ENCODE measurements at regions not wholly inside any gene's neighbourhood (a gene's known extent, or its start where the extent isn't known, plus 50 kb on each side); places are given as distances from the start of the nearest gene placed in this dataset.
A peak's percentile ranks its signal among the peaks of the same experiment; 100 is the strongest.
"Not testable (repeated sequence)": the region's sequence is repeated elsewhere in the genome, so short reads cannot be mapped to it uniquely, and the experiment has no call there.

GRCh38 chr16:25431472-25431871 is 173.8 kb upstream of the ZKSCAN2 start:
- no peak for DNase-seq

- DNase-seq, result no peak
Observed at GRCh38 chr16:25426829-25427228, 169.2 kb upstream of the ZKSCAN2 start.

- DNase-seq, result no peak
Observed at GRCh38 chr16:25419681-25420080, 162.0 kb upstream of the ZKSCAN2 start.

- DNase-seq, result no peak
Observed at GRCh38 chr16:25419153-25419552, 161.5 kb upstream of the ZKSCAN2 start.

- DNase-seq, result no peak
Observed at GRCh38 chr16:25416002-25416401, 158.4 kb upstream of the ZKSCAN2 start.

GRCh38 chr16:25413975-25414374 is 156.3 kb upstream of the ZKSCAN2 start:
- no peak for DNase-seq

GRCh38 chr16:25413133-25413532 is 155.5 kb upstream of the ZKSCAN2 start:
- DNase-seq, result no peak

GRCh38 chr16:25411396-25412081 is 153.9 kb upstream of the ZKSCAN2 start:
- peak; percentile 70 to 77 for DNase-seq

GRCh38 chr16:25403852-25404251 is 146.2 kb upstream of the ZKSCAN2 start:
- DNase-seq, result no peak

- peak in 1 of 2 experiments; percentile 26 for DNase-seq
Observed at GRCh38 chr16:25395528-25395927, 137.9 kb upstream of the ZKSCAN2 start.

- no peak for DNase-seq
Observed at GRCh38 chr16:25390761-25391160, 133.1 kb upstream of the ZKSCAN2 start.

GRCh38 chr16:25374556-25374955 is 116.9 kb upstream of the ZKSCAN2 start:
- no peak for DNase-seq

- DNase-seq, result peak in 1 of 2 experiments; percentile 16
Observed at GRCh38 chr16:25372716-25373115, 115.1 kb upstream of the ZKSCAN2 start.

GRCh38 chr16:25371342-25371741 is 113.7 kb upstream of the ZKSCAN2 start:
- DNase-seq, result no peak

GRCh38 chr16:25370541-25370940 is 112.9 kb upstream of the ZKSCAN2 start:
- DNase-seq, result peak; percentile 65 to 77

- no peak for DNase-seq
Observed at GRCh38 chr16:25367773-25368524, 110.3 kb upstream of the ZKSCAN2 start.

GRCh38 chr16:25366078-25366477 is 108.4 kb upstream of the ZKSCAN2 start:
- DNase-seq, result peak in 1 of 2 experiments; percentile 43

- DNase-seq, result not testable (repeated sequence)
Observed at GRCh38 chr16:25359516-25359915, 101.9 kb upstream of the ZKSCAN2 start.

- DNase-seq, result no peak
Observed at GRCh38 chr16:25344006-25344405, 86.4 kb upstream of the ZKSCAN2 start.

GRCh38 chr16:25340973-25341372 is 83.3 kb upstream of the ZKSCAN2 start:
- DNase-seq, result peak; percentile 10 to 44

- no peak for DNase-seq
Observed at GRCh38 chr16:25317732-25318316, 60.2 kb upstream of the ZKSCAN2 start.

- DNase-seq, result no peak
Observed at GRCh38 chr16:25311950-25312349, 54.3 kb upstream of the ZKSCAN2 start.

GRCh38 chr16:25311039-25311438 is 53.4 kb upstream of the ZKSCAN2 start:
- no peak for DNase-seq

Measured in NCI-H526 (cell line).